GM19240 (cell line): ENCODE measurements at regions not wholly inside any gene's neighbourhood (a gene's known extent, or its start where the extent isn't known, plus 50 kb on each side); places are given as distances from the start of the nearest gene placed in this dataset.
"Not testable (repeated sequence)": the region's sequence is repeated elsewhere in the genome, so short reads cannot be mapped to it uniquely, and the experiment has no call there.

Experiments used
- DNase-seq: peaks from one replicate; pipeline ENCODE4 v3.0.0; 2011; ENCODE audit warnings: low spot score; ENCODE audit not compliant: insufficient read length

DNA sequence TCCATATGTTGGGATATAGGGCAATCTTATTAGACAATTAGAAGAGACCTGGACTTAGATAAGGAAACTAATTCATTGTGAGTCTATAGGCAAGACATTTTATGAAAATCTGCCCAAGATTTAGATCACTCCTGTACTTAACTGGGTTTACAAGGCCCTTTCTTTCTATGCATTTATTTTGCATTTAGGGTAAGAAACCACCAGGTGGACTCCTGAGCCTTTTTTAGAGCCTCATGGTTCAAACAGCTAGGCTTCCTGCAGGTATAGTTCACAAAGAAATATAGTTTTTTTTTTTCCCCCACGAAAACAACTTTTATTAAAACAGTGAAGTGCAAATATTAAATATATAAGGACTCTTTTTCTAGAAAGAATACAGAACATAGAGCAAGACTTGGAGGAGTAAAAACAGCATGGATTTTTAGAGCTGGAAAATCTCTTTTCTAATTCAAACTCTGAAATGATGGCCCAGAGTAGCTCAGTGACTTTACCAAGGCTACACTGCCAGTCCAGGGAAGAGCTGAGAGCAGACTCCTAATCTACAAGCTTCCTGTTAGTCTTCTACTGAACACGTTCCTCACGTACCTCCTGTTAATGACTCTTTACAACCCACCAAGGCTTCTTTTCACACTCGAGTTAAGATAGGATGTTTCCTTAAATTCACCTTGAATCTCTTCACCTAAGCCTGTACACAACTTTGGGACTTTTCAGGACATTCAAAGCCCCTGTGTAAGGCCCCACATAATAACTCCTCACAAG, 400.9 kb upstream of the ATP11B start:
- no peak for DNase-seq

DNA sequence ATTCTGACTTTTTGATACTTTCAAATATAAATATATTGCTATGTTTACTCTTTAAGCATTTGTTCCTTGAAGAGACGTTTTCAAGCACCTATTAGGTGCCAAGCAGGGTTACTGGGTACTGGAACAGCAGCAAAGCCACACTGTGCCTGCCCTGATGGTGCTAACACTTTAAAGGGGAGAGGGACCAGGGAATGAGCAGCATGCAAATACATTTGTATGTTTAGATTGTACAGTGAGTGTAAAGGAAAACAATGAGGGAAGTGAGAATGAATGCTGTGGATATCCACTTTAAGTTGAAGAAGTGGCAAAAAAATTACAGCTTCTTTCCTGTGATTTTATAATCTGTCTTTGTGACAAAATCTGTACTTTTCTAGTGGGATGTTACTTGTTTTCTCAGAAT, 400.2 kb upstream of the ATP11B start:
- no peak for DNase-seq

DNA sequence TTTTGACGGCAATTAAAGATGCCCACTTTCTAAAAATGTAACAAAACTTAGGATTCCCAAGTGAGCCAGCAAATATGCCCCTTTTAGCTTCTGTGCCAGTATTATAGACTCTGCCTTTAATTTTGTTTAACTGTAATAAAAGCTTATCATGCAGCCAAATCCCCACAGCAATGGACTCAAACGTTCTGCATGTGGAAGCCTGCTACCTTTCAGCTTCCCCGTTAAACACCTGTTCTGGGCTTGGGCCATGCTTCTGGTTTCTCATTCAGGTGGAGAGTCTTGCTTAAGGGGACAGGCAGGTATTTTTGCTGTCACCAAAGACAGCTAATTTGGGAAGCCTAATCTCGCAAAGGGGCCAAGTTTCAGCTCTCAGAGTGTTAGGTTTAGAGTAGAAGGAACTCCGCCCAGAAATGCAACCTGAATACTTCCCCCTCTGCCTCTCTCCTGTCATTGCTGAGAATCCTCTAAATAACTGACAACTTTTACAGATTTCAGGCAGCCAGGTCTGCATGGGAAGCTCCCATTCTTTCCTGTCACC, 399.4 kb upstream of the ATP11B start:
- no peak for DNase-seq

DNA sequence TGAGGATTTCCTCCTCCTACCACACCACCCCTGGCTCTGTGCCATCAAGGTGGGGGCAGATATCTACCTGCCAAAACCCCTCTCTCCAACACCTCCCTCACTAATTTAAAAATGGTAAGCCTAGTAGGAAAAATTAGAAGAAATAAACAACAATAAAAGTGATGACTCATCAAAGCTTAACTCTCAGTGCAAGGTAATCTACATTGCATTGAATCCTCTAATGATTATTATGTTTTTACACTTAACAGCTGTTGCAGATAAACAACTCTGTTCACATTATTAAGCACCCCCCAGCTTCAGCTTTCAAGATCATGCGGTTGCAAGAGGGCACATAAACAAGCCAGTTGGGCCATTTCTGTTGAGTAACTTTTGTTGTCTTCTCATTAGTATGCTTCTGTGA, 396.1 kb upstream of the ATP11B start:
- DNase-seq, result no peak

DNA sequence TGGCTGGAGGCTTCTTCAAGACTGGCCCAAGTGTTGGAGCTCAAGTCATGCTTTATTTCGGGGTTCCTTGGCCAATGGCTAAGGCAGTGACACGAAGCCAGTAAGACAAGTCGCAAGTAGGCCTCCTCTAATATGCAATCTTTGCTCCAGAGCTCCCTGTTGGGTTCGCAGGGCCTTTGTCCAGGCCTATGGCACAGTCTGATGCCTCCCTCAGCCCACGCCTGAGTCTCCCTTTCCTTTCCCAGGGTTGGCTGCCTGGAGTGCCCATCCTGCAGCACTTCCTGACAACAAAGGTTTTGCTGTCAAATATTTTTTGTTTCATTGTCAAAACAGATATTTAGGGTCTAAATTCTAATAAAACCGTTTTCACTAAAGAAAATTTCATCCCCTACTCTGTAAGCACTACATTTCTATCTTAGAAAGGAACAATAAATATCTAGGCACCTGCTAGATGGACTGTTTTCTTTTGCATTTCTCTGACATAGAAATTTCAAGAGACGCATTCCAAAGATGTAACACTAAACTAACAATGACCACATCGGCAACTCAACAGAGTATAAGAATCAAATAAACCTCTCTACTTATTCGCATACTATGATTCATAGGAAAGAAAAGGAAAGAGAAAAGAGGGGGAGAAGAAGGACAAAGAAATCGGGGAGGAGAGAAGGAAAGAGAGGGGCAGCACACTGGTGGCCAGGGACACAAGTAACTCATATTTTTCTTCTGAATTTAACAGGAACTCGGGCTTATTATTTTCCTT, 393.1 kb upstream of the ATP11B start:
- DNase-seq, result no peak

DNA sequence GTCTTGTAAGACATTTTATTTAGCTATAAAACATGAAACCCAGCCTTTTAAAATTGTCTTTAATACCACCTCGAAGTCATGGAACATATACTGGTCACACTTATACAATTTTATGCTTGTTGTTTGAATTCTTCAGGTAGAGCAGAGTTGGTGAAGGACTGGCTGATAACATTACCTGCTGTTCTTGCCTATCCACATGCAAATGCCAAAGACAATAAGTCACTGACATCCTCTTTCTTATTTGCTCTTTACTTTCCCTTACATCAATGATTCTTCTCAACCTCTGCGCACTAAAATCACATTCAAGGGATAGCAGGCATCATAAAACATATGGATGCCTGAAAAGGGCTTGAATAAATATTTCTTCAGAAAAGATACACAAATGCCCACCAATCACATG, 392.5 kb upstream of the ATP11B start:
- no peak for DNase-seq

DNA sequence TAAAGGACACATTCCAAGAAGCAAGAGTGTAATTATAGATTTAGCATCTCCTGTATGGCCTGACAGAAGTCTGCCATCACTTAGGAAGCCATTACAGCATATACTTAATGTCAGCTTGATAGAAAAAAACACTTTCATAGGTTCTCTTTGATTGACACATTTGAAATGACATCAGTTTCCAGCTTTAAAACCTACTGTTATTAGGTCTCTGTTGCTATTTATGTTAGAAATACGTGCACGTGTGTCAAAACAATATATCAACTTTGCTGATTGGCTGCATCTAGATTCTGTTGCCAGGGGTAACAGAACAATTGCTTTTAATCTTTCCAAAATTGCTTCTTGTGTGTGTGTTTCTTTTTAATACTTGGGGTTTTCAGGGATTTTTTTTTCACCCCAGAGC, 389.3 kb upstream of the ATP11B start:
- DNase-seq, result no peak

DNA sequence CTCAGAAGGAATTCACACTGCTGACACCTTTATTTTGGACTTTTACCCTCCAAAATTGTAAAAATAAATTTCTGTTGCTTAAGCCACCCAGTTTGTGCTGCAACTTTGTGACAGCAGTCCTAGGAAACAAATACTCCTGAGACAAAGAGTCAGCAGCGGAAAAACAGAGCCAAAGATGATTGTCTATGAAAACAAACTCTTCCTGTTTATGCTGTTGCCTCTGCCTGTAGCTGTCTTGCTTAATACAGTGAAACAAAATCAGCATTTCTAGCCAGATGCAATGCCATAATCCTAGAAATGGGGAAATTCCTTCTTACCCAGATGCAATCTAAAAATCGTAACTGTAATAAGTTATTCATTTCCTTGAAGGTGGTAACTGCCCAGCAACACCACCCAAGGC, 387.5 kb upstream of the ATP11B start:
- DNase-seq, result no peak

DNA sequence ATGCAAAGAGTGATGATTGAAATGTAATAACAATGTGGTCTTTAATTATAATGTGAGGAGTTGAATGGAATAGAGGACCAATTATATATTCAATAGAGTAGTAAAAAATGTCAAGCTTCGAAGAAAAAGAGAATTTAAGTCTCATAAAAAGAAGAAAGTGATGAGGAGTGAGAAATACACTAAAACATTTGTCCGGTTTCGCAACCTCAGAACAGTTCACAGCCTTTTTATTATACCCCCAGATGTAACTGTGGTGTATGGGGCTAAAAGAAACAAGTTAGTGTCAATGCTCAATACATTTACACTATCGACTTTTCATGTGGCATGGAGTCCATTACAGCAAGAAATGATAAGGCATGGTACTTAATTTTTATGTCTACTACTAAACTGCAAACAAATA, 386.5 kb upstream of the ATP11B start:
- no peak for DNase-seq

DNA sequence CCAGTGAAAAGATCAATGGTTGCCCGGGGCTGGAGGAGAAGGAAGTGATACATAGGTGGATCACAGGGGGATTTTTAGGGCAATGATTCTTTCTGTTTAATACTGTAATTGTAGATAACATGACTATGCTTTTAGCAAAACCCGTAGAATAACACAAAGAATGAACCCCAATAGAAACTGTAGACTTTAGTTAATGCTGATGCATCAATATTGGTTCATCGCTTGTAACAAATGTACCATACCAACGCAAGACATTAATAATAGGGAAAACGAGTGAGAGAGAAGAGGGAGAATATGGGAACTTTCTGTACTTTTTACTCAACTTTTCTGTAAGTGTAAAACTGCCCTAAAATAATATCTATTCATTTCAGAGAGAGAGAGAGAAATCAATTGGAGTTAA, 383.3 kb upstream of the ATP11B start:
- no peak for DNase-seq

DNA sequence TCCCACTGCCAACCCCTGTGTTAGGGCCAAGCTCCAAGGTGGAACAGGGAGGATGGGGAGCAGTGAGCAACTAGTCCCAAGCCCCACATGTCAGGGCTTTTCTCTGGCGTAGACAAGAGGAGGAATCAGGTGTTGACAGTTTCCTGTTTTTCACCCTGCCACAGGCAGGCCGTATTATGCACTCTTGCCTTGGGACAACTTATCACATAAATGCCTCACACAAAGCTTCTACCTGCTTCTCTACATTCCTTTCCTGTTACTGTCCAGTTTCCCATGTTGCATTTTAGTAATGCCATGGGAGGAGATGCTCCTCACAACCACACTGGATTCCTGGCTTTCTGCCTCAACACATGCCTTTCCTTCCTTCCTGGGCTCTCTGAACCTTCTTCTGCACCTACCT, 381.2 kb upstream of the ATP11B start:
- DNase-seq, result no peak

DNA sequence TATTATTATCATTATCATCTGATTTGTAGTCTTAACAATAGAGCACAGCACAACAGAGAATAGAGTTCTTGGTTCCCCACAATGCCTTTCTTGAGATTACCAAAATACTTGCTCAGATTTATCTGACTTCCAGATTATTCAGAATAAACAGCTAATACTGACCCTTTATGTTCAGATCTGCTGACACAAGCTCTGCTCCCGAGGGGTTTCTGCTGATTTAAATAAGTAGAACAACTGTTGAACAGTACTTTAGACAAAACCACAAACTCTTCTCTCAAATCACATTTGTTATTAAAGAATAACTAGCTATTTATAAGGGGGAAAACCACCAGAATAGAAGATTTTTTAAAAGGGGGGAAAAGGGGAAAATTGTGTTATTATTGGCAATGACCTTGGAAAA, 380.2 kb upstream of the ATP11B start:
- no peak for DNase-seq

DNA sequence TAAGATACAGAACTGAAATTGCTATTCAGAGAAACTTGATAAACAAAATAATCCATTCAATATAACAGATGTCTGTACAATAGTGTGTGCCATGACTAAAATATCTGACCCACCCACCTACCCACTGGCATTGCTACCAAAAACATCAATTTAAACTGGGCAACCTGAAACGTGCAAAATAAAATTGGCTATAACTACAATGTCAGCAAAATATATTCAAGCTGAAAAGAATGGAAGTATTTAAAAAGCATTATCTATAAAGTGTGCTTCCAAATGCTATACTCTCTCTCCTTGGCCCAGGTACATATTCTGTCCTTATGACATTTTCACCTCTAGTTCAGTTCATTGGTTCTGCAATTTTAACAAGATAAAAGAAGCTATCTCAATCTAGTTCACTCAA, 379.6 kb upstream of the ATP11B start:
- DNase-seq, result no peak

DNA sequence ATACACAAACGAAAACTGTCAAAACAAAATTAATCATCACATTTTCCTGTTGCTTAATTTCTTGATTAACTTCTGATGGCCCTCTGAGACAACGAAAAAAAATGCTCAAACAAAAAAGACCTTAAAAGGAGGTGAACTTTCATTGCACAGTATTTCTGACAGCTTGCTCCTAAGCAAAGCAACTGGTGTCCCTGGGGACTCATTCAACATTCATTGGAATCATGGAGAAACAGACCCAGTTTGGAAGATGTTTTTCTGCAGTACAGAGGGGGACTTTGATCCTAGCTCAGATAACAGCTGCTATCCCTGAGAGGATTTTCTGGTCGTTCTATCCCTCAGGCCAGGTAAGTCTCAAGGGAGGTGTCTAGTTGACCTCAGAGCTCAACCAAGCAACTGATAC, 378.7 kb upstream of the ATP11B start:
- DNase-seq, result no peak

DNA sequence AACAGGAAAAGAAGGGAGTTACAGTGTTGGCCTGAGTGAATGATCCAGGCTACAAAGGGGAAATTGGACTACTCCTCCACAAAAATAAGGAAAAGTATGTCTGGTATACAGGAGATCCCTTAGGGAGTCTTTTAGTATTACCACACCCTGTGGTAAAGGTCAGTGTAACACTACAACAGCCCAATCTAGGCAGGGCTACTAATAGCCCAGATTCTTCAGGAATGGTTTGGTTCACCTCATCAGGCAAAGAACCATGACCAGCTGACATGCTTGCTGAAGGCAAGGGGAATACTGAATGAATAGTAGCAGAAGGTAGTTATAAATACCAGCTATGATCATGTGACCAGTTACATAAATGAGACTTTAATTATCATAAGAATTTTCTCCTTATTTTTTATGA, 372.6 kb upstream of the ATP11B start:
- no peak for DNase-seq

DNA sequence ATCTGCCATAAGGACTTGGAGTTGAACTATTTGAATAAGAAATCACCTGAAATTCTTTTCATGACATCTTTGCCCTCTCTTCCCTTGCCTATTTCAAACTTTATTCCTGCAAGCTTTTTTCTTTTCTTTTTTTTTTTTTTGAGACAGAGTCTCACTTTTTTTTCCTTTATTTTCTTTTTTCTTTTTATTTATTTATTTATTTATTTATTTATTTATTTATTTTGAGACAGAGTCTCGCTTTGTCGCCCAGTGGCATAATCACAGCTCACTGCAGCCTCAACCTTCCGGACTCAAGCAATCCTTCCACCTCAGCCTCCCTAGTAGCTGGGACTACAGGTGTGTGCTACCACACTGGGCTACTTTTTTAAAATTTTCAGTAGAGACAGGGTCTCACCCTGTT, 369.3 kb upstream of the ATP11B start:
- DNase-seq, result no peak

DNA sequence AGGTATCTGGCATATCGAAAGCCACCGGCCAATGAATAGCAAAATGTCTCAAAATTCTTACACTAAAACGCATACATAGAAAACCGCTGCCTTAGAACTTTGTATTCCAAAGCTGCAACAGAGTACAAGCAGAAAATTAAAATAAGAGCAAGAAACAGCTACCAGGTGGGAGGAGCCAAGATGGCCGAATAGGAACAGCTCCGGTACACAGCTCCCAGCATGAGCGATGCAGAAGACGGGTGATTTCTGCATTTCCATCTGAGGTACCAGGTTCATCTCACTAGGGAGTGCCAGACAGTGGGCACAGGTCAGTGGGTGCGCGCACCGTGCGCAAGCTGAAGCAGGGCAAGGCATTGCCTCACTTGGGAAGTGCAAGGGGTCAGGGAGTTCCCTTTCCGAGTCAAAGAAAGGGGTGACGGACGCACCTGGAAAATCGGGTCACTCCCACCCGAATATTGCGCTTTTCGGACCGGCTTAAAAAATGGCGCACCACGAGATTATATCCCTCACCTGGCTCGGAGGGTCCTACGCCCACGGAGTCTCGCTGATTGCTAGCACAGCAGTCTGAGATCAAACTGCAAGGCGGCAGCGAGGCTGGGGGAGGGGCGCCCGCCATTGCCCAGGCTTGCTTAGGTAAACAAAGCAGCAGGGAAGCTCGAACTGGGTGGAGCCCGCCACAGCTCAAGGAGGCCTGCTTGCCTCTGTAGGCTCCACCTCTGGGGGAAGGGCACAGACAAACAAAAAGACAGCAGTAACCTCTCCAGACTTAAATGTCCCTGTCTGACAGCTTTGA, 367.2 kb upstream of the ATP11B start:
- DNase-seq, result not testable (repeated sequence)

DNA sequence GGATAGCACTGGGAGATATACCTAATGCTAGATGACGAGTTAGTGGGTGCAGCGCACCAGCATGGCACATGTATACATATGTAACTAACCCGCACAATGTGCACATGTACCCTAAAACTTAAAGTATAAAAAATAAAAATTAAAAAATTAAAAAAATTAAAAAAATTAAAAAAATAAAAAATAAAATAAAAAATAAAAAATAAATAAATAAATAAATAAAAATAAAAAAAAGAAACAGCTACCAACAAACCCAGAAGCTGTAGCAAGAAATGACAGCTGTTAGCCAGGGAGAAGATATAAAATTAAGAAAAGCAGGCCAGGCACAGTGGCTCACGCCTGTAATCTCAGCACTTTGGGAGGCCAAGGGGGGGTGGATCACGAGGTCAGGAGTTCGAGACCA, 361.3 kb upstream of the ATP11B start:
- DNase-seq, result not testable (repeated sequence)

DNA sequence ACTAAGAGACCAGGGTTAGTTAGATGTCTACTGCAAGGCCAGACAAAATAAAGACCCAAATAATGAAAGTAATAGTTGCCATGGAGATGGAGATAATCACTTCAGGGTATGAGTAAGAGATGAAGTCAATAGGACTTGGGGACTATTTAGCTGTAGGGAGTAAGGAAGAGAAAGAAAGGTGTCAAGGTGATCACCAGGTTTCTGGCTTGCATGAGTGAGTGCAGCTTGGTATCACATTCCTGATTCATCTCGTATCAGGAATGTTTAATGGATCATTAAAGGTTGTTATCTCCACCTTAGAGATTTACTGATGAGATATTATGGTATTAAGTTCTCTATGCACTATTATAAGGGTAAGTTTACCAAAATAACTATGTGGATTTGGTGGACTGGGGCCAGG, 357.4 kb upstream of the ATP11B start:
- DNase-seq, result no peak

DNA sequence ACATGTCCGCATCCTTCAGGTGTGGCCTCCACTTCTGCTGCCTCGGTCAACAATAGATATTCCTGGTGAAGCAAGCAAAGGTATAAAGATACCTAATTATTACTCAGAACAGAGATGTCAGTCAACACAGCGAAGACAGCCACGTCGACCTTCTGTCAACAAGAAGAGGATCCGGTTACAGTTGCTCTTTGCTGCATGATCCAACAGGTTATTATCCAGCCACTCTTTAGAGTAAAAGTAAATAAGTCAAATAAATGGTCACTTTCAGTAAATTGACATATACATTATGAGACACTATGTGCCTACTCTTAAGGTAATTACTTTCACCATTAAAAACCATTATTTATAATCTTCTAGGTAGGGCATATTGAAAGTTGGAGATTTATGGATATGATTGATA, 356.8 kb upstream of the ATP11B start:
- no peak for DNase-seq

DNA sequence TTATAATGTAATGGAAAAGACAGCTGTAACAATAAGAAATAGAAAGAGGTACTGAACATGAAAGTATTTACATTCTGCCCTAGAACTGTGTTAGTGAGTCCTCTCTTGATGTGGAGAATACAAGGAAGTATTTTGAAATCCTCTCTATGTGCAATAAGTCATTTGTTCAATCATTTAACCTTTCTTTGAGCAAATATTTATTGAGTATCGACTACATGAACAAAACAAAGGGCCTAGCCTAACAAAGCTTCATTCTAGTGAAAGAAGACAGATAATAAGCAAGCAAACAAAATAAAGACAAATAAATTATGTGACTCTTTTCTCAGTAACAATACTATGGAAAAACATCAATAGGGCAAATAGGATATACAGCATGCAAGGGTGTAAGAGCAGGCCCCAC, 354.9 kb upstream of the ATP11B start:
- no peak for DNase-seq

DNA sequence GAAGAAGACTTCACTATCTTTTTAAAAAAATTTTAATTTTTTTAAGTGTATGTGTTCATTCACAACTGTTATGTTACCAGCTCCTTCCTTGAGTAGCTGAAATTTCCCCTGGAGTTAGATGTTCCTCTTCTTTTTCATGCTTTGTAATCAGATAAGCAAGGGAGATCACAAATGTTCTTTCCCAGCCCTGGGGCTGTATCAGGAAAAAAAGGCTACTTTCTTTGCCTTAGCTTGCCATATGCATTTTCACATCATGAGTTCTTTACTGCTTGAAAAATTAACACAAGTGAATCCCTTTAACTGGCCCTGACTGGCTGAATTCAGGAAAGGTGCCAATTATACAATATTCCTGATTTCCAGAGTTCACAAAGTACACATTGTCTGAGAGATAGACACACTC, 353.2 kb upstream of the ATP11B start:
- no peak for DNase-seq
